ENCODE measurements at regions not wholly inside any gene's neighbourhood (a gene's known extent, or its start where the extent isn't known, plus 50 kb on each side); places are given as distances from the start of the nearest gene placed in this dataset.
A peak's percentile ranks its signal among the peaks of the same experiment; 100 is the strongest.

- H4K20me1 ChIP-seq (ENCODE audit: insufficient read depth, low read length): no peaks in the 10 kb centered on the region
- WGBS (ENCODE audit: low lambda C conversion rate): 15% methylated on average over 8 of the region's 16 CpGs
- H3K27me3 ChIP-seq (ENCODE audit: control insufficient read depth in 1 of 2, insufficient read depth in 2 of 2, low read length in 2 of 2): no peaks in the 10 kb centered on the region
- FAIRE-seq: peak; percentile 95
- H3K4me3 ChIP-seq (replicated peaks in 1 of 3; ENCODE audit: insufficient read depth in 1 of 3, low read depth in 2 of 3, low read length in 3 of 3): peak overlapping the region in 1 of 3 experiments; percentile 31; a peak in 1 of 6 replicates
- in situ Hi-C loops (cut with HindIII; ENCODE audit: extremely low pct_ligation_motif_present, low pct_unique_long_range_greater_than_20kb): no loop called here
- CTCF ChIA-PET (ENCODE audit: low intra/inter-chr PET ratio, low total read pairs): no interaction called here
- H3K79me2 ChIP-seq (ENCODE audit: insufficient read depth, low read length): no peaks in the 10 kb centered on the region
- H3K27ac ChIP-seq (ENCODE audit: extremely low read length, insufficient read depth, low read length): peak overlapping the region; percentile 25
- H3K4me2 ChIP-seq (ENCODE audit: low read depth, low read length): peak overlapping the region; percentile 63
- peak; percentile 80 for DNase-seq (ENCODE audit: low spot score)
- ATAC-seq: peak; percentile 58
- peaks cover 59% of the 10 kb centered on the region for H3K4me1 ChIP-seq (ENCODE audit: insufficient read depth, low read length)
- POLR2A ChIA-PET: interaction anchor here (0.9 to 2.2 kb wide), 10 partner anchors 9 to 524 kb away, joined by 3 to 35 read pairs (median 4); no protein-coding TSS in a partner anchor
- intact Hi-C loops (cut with micrococcal nuclease; ENCODE audit: unreplicated experiment): no loop called here
- no peak overlapping the region for H3K9ac ChIP-seq (ENCODE audit: insufficient read depth, low read depth, low read length)
- H3K36me3 ChIP-seq (replicated peaks in 1 of 2; ENCODE audit: control insufficient read depth in 1 of 2, insufficient read depth in 2 of 2, low read length in 2 of 2): no peaks in the 10 kb centered on the region
- H2AFZ ChIP-seq (ENCODE audit: low read length): no peak overlapping the region
- TSS peak; percentile 59 for BruUV-seq (replicated peaks)
- no peaks in the 10 kb centered on the region for H3K9me3 ChIP-seq (ENCODE audit: low read length)
- TF ChIP-seq RARG (CRISPR knock-in tag; IDR thresholded peaks at IDR 0.05; ENCODE audit: low read depth) (no peak), POGZ (CRISPR knock-in tag; IDR thresholded peaks at IDR 0.05) (no peak), IRF2 (CRISPR knock-in tag; IDR thresholded peaks at IDR 0.05) (peak; percentile 24; the same call in 1 of the 2 replicates), SALL1 (CRISPR knock-in tag; IDR thresholded peaks at IDR 0.05) (peak; percentile 64), MYNN (CRISPR knock-in tag; IDR thresholded peaks at IDR 0.05; ENCODE audit: low read depth) (no peak), HDAC1 (CRISPR knock-in tag; IDR thresholded peaks at IDR 0.05) (peak; percentile 67; the same call in 1 of the 2 replicates), ZSCAN22 (CRISPR knock-in tag; IDR thresholded peaks at IDR 0.05) (peak; percentile 79), XRCC5 (optimal IDR thresholded peaks at IDR 0.05; ENCODE audit: low read length) (peak; percentile 57), ZNF503 (CRISPR knock-in tag; IDR thresholded peaks at IDR 0.05) (peak; percentile 73; the same call in 1 of the 2 replicates), TAF1 (CRISPR knock-in tag; IDR thresholded peaks at IDR 0.05) (peak; percentile 6; the same call in 1 of the 2 replicates), TBX3 (IDR thresholded peaks at IDR 0.05; ENCODE audit: borderline replicate concordance) (peak; percentile 31; the same call in 1 of the 2 replicates), ZNF580 (CRISPR knock-in tag; IDR thresholded peaks at IDR 0.05; ENCODE audit: borderline replicate concordance, low read depth) (no peak), E2F2 (CRISPR knock-in tag; IDR thresholded peaks at IDR 0.05; ENCODE audit: borderline replicate concordance) (0 out of 2 replicates have a peak, but pooled peaks have one; percentile 18), ARNT (IDR thresholded peaks at IDR 0.05) (no peak), NFKB2 (CRISPR knock-in tag; IDR thresholded peaks at IDR 0.05; ENCODE audit: borderline replicate concordance) (peak; percentile 62; the same call in 1 of the 2 replicates), MIER3 (CRISPR knock-in tag; IDR thresholded peaks at IDR 0.05; ENCODE audit: borderline replicate concordance) (no peak), BORCS8-MEF2B (CRISPR knock-in tag; IDR thresholded peaks at IDR 0.05) (peak; percentile 92), ZNF577 (CRISPR knock-in tag; IDR thresholded peaks at IDR 0.05; ENCODE audit: borderline replicate concordance, low read depth) (no peak)
Observed at GRCh38 chr20:48398506-48399449, 429.0 kb downstream of the PREX1 start.
